T-cell (primary cell): ENCODE measurements at regions not wholly inside any gene's neighbourhood (a gene's known extent, or its start where the extent isn't known, plus 50 kb on each side); places are given as distances from the start of the nearest gene placed in this dataset.

Experiments used
- ATAC-seq, 4 experiments: fragments of 200-7000 bp in 3 of 4; fragments of 150-1000 bp in 1 of 4; cut with Tn5 transposase; replicated peaks in 1 of 4; 1 replicate in 3 of 4; 2 replicates in 1 of 4; pipeline ENCODE4 v1.10.0; 2021; ENCODE audit warnings: moderate library complexity in 3 of 4, mild to moderate bottlenecking in 2 of 4, moderate number of reproducible peaks in 1 of 4
- CTCF ChIA-PET, 2 donors: fragments of 300-600 bp; sonication (Branson Sonifier 250); formaldehyde crosslinking; loops; one replicate each; lab custom pipeline; 2022; ENCODE audit warnings: antibody characterized with exemption in 2 of 2; lab: Charles Lee
- POLR2A ChIA-PET, 2 donors: fragments of 300-600 bp; sonication (Branson Sonifier 250); formaldehyde crosslinking; loops; one replicate each; lab custom pipeline; 2022; ENCODE audit warnings: antibody characterized with exemption in 2 of 2; lab: Charles Lee
- DNase-seq, 35 experiments: peaks; one replicate each; pipeline versions ENCODE4 v3.0.0 to v3.0.0-alpha.2; 2013 to 2023
- H3K27ac ChIP-seq: one replicate; pipeline ENCODE4 v1.5.1; 2013; ENCODE audit warnings: low read length
- H3K27me3 ChIP-seq, 2 experiments: replicated peaks in 1 of 2; 1 replicate in 1 of 2; 2 replicates in 1 of 2; pipeline versions ENCODE4 v1.6.1 to v1.7.0; 2013; ENCODE audit warnings: low read length in 1 of 2, mixed read lengths in 1 of 2; ENCODE audit not compliant: control insufficient read depth in 2 of 2, insufficient read depth in 2 of 2; ENCODE audit errors: extremely low read depth in 1 of 2
- H3K36me3 ChIP-seq, 2 donors: 1 replicate in 1 of 2; 2 replicates in 1 of 2; pipeline versions ENCODE4 v1.6.1 to v1.7.0; 2013; ENCODE audit warnings: low read length in 1 of 2; ENCODE audit not compliant: control insufficient read depth in 2 of 2, insufficient read depth in 1 of 2; ENCODE audit errors: extremely low read depth in 1 of 2
- H3K4me1 ChIP-seq, 2 experiments: 1 replicate in 1 of 2; 2 replicates in 1 of 2; pipeline versions ENCODE4 v1.6.1 to v1.7.0; 2013; ENCODE audit warnings: low read length in 2 of 2, mixed read lengths in 1 of 2; ENCODE audit not compliant: insufficient read depth in 2 of 2, control insufficient read depth in 1 of 2; ENCODE audit errors: extremely low read depth in 1 of 2
- H3K4me3 ChIP-seq, 2 donors: 1 replicate in 1 of 2; 2 replicates in 1 of 2; pipeline versions ENCODE4 v1.5.1 to v1.7.0; 2013; ENCODE audit warnings: mild to moderate bottlenecking in 2 of 2, low read length in 1 of 2, moderate library complexity in 1 of 2; ENCODE audit not compliant: control insufficient read depth in 1 of 2; ENCODE audit errors: extremely low read depth in 1 of 2
- H3K9me3 ChIP-seq: 2 replicates; pipeline ENCODE4 v1.7.0; 2013
- H3K27ac Mint-ChIP-seq, 2 donors: one replicate each; pipeline ENCODE4 v1.8.0; 2020 to 2021; ENCODE audit warnings: mild to moderate bottlenecking in 2 of 2, mixed read lengths in 2 of 2
- H3K27me3 Mint-ChIP-seq, 2 donors: one replicate each; pipeline ENCODE4 v1.8.0; 2021 to 2022; ENCODE audit warnings: mixed read lengths in 2 of 2
- H3K36me3 Mint-ChIP-seq: one replicate; pipeline ENCODE4 v1.8.0; 2021; ENCODE audit warnings: mixed read lengths
- H3K4me1 Mint-ChIP-seq, 3 donors: one replicate each; pipeline ENCODE4 v1.8.0; 2020 to 2022; ENCODE audit warnings: mixed read lengths in 3 of 3, mild to moderate bottlenecking in 1 of 3
- H3K4me3 Mint-ChIP-seq, 3 donors: one replicate each; pipeline ENCODE4 v1.8.0; 2020 to 2022; ENCODE audit warnings: mild to moderate bottlenecking in 3 of 3, mixed read lengths in 3 of 3, moderate library complexity in 3 of 3
- H3K9me3 Mint-ChIP-seq, 3 donors: one replicate each; pipeline ENCODE4 v1.8.0; 2020 to 2022; ENCODE audit warnings: mixed read lengths in 3 of 3
- WGBS: methylation state at CpG from one replicate; pipeline ENCODE4 v1.1.5; 2013; ENCODE audit warnings: missing lambda C conversion rate; ENCODE audit not compliant: insufficient coverage; 5-methylcytosine and 5-hydroxymethylcytosine counted together

- WGBS, result 100% methylated on average over 1 of the region's 2 CpGs
Measured at GRCh38 chr4:37008199-37008598, 236.3 kb upstream of the NWD2 start.

GRCh38 chr4:37014584-37014983, 230.0 kb upstream of the NWD2 start:
- ATAC-seq (no peak), DNase-seq (no peak)
- ChIA-PET CTCF (no interaction called here), POLR2A (no interaction called here)
- no peaks in the 10 kb centered on the region for H3K36me3 Mint-ChIP-seq
- Histone ChIP-seq H3K27ac (no peak overlapping the region), H3K9me3 (no peaks in the 10 kb centered on the region), H3K27me3 (no peaks in the 10 kb centered on the region), H3K4me1 (no peaks in the 10 kb centered on the region), H3K4me3 (no peak overlapping the region), H3K36me3 (no peaks in the 10 kb centered on the region)
- no peaks in the 10 kb centered on the region for H3K27me3 Mint-ChIP-seq
- H3K4me1 Mint-ChIP-seq, result no peaks in the 10 kb centered on the region
- H3K4me3 Mint-ChIP-seq, result no peak overlapping the region
- H3K9me3 Mint-ChIP-seq, result peaks cover 0 to 10% (median 10%) of the 10 kb centered on the region in 3 donors
- H3K27ac Mint-ChIP-seq, result no peak overlapping the region

More at GRCh38 chr4:37008199-37008598, 236.3 kb upstream of the NWD2 start:
- peaks cover 0 to 18% (median 14%) of the 10 kb centered on the region in 3 donors for H3K9me3 Mint-ChIP-seq
- H3K36me3 ChIP-seq, result no peaks in the 10 kb centered on the region
- CTCF ChIA-PET, result no interaction called here
- H3K27ac Mint-ChIP-seq, result no peak overlapping the region
- H3K4me1 Mint-ChIP-seq, result no peaks in the 10 kb centered on the region
- H3K4me3 Mint-ChIP-seq, result no peak overlapping the region
- H3K4me1 ChIP-seq, result no peaks in the 10 kb centered on the region
- no peak overlapping the region for H3K27ac ChIP-seq
- H3K36me3 Mint-ChIP-seq, result no peaks in the 10 kb centered on the region
- no peaks in the 10 kb centered on the region for H3K27me3 Mint-ChIP-seq
- DNase-seq, result no peak
- POLR2A ChIA-PET, result no interaction called here
- ATAC-seq, result no peak
- no peaks in the 10 kb centered on the region for H3K27me3 ChIP-seq
- no peaks in the 10 kb centered on the region for H3K9me3 ChIP-seq
- H3K4me3 ChIP-seq, result no peak overlapping the region

- H3K36me3 Mint-ChIP-seq, result no peaks in the 10 kb centered on the region
- DNase-seq, result no peak
- no peaks in the 10 kb centered on the region for H3K4me1 Mint-ChIP-seq
- Histone ChIP-seq H3K9me3 (no peaks in the 10 kb centered on the region), H3K27ac (no peak overlapping the region), H3K36me3 (no peaks in the 10 kb centered on the region), H3K27me3 (no peaks in the 10 kb centered on the region), H3K4me3 (no peak overlapping the region), H3K4me1 (no peaks in the 10 kb centered on the region)
- H3K27me3 Mint-ChIP-seq, result no peaks in the 10 kb centered on the region
- H3K27ac Mint-ChIP-seq, result no peak overlapping the region
- ATAC-seq, result no peak
- H3K9me3 Mint-ChIP-seq, result peaks cover 0 to 8% (median 3%) of the 10 kb centered on the region in 3 donors
- WGBS, result no CpG with 5 or more reads among the region's 2 CpGs
- ChIA-PET POLR2A (no interaction called here), CTCF (no interaction called here)
- H3K4me3 Mint-ChIP-seq, result no peak overlapping the region
Measured at GRCh38 chr4:37015391-37015790, 229.2 kb upstream of the NWD2 start.

GRCh38 chr4:37023504-37023903, 221.0 kb upstream of the NWD2 start:
- H3K27ac ChIP-seq, result no peak overlapping the region
- DNase-seq (no peak), ATAC-seq (no peak)
- Mint-ChIP-seq H3K9me3 (peaks cover 0 to 12% (median 5%) of the 10 kb centered on the region in 3 donors), H3K27ac (no peak overlapping the region), H3K36me3 (no peaks in the 10 kb centered on the region), H3K4me1 (no peaks in the 10 kb centered on the region), H3K4me3 (no peak overlapping the region), H3K27me3 (peaks cover 0 to 4% of the 10 kb centered on the region in 2 donors)
- ChIA-PET POLR2A (no interaction called here), CTCF (no interaction called here)
- WGBS, result no CpG with 5 or more reads among the region's 1 CpG
- no peaks in the 10 kb centered on the region for H3K4me1 ChIP-seq
- H3K27me3 ChIP-seq, result no peaks in the 10 kb centered on the region
- H3K9me3 ChIP-seq, result no peaks in the 10 kb centered on the region
- no peak overlapping the region for H3K4me3 ChIP-seq
- H3K36me3 ChIP-seq, result no peaks in the 10 kb centered on the region

GRCh38 chr4:37023996-37024395, 220.5 kb upstream of the NWD2 start:
- H3K27me3 Mint-ChIP-seq, result peaks cover 0 to 4% of the 10 kb centered on the region in 2 donors
- H3K4me1 Mint-ChIP-seq, result no peaks in the 10 kb centered on the region
- DNase-seq, result no peak
- POLR2A ChIA-PET, result no interaction called here
- no peak overlapping the region for H3K4me3 Mint-ChIP-seq
- Histone ChIP-seq H3K27me3 (no peaks in the 10 kb centered on the region), H3K9me3 (no peaks in the 10 kb centered on the region), H3K36me3 (no peaks in the 10 kb centered on the region), H3K27ac (no peak overlapping the region), H3K4me3 (no peak overlapping the region), H3K4me1 (no peaks in the 10 kb centered on the region)
- CTCF ChIA-PET, result no interaction called here
- ATAC-seq, result no peak
- H3K9me3 Mint-ChIP-seq, result peaks cover 0 to 12% (median 5%) of the 10 kb centered on the region in 3 donors
- no peaks in the 10 kb centered on the region for H3K36me3 Mint-ChIP-seq
- H3K27ac Mint-ChIP-seq, result no peak overlapping the region

GRCh38 chr4:37040816-37041215, 203.7 kb upstream of the NWD2 start:
- Mint-ChIP-seq H3K36me3 (no peaks in the 10 kb centered on the region), H3K27me3 (no peaks in the 10 kb centered on the region), H3K4me3 (no peak overlapping the region), H3K27ac (no peak overlapping the region), H3K4me1 (no peaks in the 10 kb centered on the region), H3K9me3 (peaks cover 0 to 6% (median 0%) of the 10 kb centered on the region in 3 donors)
- no peaks in the 10 kb centered on the region for H3K9me3 ChIP-seq
- CTCF ChIA-PET, result no interaction called here
- H3K27me3 ChIP-seq, result no peaks in the 10 kb centered on the region
- H3K4me3 ChIP-seq, result no peak overlapping the region
- no CpG with 5 or more reads among the region's 3 CpGs for WGBS
- no peak for ATAC-seq
- H3K36me3 ChIP-seq, result no peaks in the 10 kb centered on the region
- no peaks in the 10 kb centered on the region for H3K4me1 ChIP-seq
- POLR2A ChIA-PET, result no interaction called here
- no peak for DNase-seq
- H3K27ac ChIP-seq, result no peak overlapping the region

- WGBS, result 100% methylated on average over 2 of the region's 2 CpGs
Measured at GRCh38 chr4:37043342-37043741, 201.2 kb upstream of the NWD2 start.

More at GRCh38 chr4:37043342-37043741, 201.2 kb upstream of the NWD2 start:
- CTCF ChIA-PET, result no interaction called here
- POLR2A ChIA-PET, result no interaction called here
- ATAC-seq (no peak), DNase-seq (no peak)
- Histone ChIP-seq H3K27me3 (no peaks in the 10 kb centered on the region), H3K9me3 (no peaks in the 10 kb centered on the region), H3K36me3 (no peaks in the 10 kb centered on the region), H3K4me1 (no peaks in the 10 kb centered on the region), H3K4me3 (no peak overlapping the region), H3K27ac (no peak overlapping the region)
- peaks cover 0 to 4% (median 0%) of the 10 kb centered on the region in 3 donors for H3K9me3 Mint-ChIP-seq
- H3K36me3 Mint-ChIP-seq, result no peaks in the 10 kb centered on the region
- no peak overlapping the region for H3K4me3 Mint-ChIP-seq
- H3K27ac Mint-ChIP-seq, result no peak overlapping the region
- H3K27me3 Mint-ChIP-seq, result peaks cover 0 to 5% of the 10 kb centered on the region in 2 donors
- no peaks in the 10 kb centered on the region for H3K4me1 Mint-ChIP-seq
